MM.1S (cell line): ENCODE measurements at regions not wholly inside any gene's neighbourhood (a gene's known extent, or its start where the extent isn't known, plus 50 kb on each side); places are given as distances from the start of the nearest gene placed in this dataset.

ENCODE experiments used
- DNase-seq: peaks from one replicate; pipeline ENCODE4 v3.0.0-alpha.2; 2015
- H2AFZ ChIP-seq: fragments of 300-600 bp; sonication (generic); 2 replicates; pipeline ENCODE4 v1.6.0; 2016; ENCODE audit warnings: antibody characterized with exemption, low read length
- H3F3A ChIP-seq: fragments of 300-600 bp; sonication (generic); 2 replicates; pipeline ENCODE4 v1.6.1; 2016; ENCODE audit warnings: mild to moderate bottlenecking, antibody characterized with exemption, low read length, moderate library complexity, mixed read lengths; ENCODE audit not compliant: insufficient read depth
- H3K27ac ChIP-seq: fragments of 300-600 bp; sonication (generic); 2 replicates; pipeline ENCODE4 v1.5.1; 2016; ENCODE audit warnings: mild to moderate bottlenecking, low read length
- H3K27me3 ChIP-seq: fragments of 300-600 bp; sonication (generic); replicated peaks from 2 replicates; pipeline ENCODE4 v1.6.0; 2016; ENCODE audit warnings: low read length; ENCODE audit not compliant: insufficient read depth
- H3K36me3 ChIP-seq: fragments of 300-600 bp; sonication (generic); replicated peaks from 2 replicates; pipeline ENCODE4 v1.6.1; 2016; ENCODE audit warnings: mild to moderate bottlenecking, low read length, mixed read lengths; ENCODE audit not compliant: insufficient read depth
- H3K4me1 ChIP-seq: fragments of 300-600 bp; sonication (generic); 2 replicates; pipeline ENCODE4 v1.6.1; 2016; ENCODE audit warnings: low read length, mixed read lengths
- H3K4me2 ChIP-seq: fragments of 300-600 bp; sonication (generic); 2 replicates; pipeline ENCODE4 v1.6.0; 2016; ENCODE audit warnings: low read depth, low read length
- H3K4me3 ChIP-seq: fragments of 300-600 bp; sonication (generic); 2 replicates; pipeline ENCODE4 v1.5.1; 2016; ENCODE audit warnings: low read length, mixed read lengths
- H3K79me2 ChIP-seq: fragments of 300-600 bp; sonication (generic); 2 replicates; pipeline ENCODE4 v1.6.1; 2016; ENCODE audit warnings: mixed run types, low read length, mixed read lengths
- H3K9ac ChIP-seq: fragments of 300-600 bp; sonication (generic); 2 replicates; pipeline ENCODE4 v1.6.1; 2016; ENCODE audit warnings: low read length, mixed read lengths
- H3K9me2 ChIP-seq: fragments of 300-600 bp; sonication (generic); replicated peaks from 2 replicates; pipeline ENCODE4 v1.6.1; 2016; ENCODE audit warnings: mild to moderate bottlenecking, low read length, mixed read lengths; ENCODE audit not compliant: insufficient read depth
- H3K9me3 ChIP-seq: fragments of 300-600 bp; sonication (generic); replicated peaks from 2 replicates; pipeline ENCODE4 v1.6.1; 2016; ENCODE audit warnings: mild to moderate bottlenecking, low read length, mixed read lengths; ENCODE audit not compliant: insufficient read depth
- H4K20me1 ChIP-seq: fragments of 300-600 bp; sonication (generic); 2 replicates; pipeline ENCODE4 v1.6.1; 2016; ENCODE audit warnings: mild to moderate bottlenecking, low read length, moderate library complexity, mixed read lengths; ENCODE audit not compliant: insufficient read depth
- CTCF ChIP-seq: fragments of 300-600 bp; sonication (generic); IDR thresholded peaks from 2 replicates; pipeline ENCODE4 v1.5.1; 2016; ENCODE audit warnings: antibody characterized with exemption, low read length, mixed read lengths
- EZH2 ChIP-seq: fragments of 300-600 bp; sonication (generic); optimal IDR thresholded peaks from 2 replicates; pipeline ENCODE3; 2017; ENCODE audit warnings: low read depth, mild to moderate bottlenecking, antibody characterized with exemption, low read length, mixed read lengths
- EZH2phosphoT487 ChIP-seq: fragments of 300-600 bp; sonication (generic); IDR thresholded peaks from 2 replicates; pipeline ENCODE4 v1.6.1; 2018; ENCODE audit warnings: antibody characterized with exemption, low read length

- Histone ChIP-seq H2AFZ (no peak overlapping the region), H3K9me2 (no peaks in the 10 kb centered on the region), H3K27ac (no peak overlapping the region), H3K36me3 (no peaks in the 10 kb centered on the region), H3K9ac (no peak overlapping the region), H3K9me3 (no peaks in the 10 kb centered on the region), H3K79me2 (no peaks in the 10 kb centered on the region), H3K4me2 (peak overlapping the region; percentile 12; the same call in 1 of the 2 replicates), H4K20me1 (no peaks in the 10 kb centered on the region), H3K4me3 (no peak overlapping the region), H3K4me1 (peaks cover 12% of the 10 kb centered on the region), H3F3A (no peaks in the 10 kb centered on the region), H3K27me3 (no peaks in the 10 kb centered on the region)
- DNase-seq: peak; percentile 34
- no peak for TF ChIP-seq EZH2
- TF ChIP-seq EZH2phosphoT487: no peak
- TF ChIP-seq CTCF: no peak
Observed at GRCh38 chr13:47100214-47100853, 203.5 kb upstream of the HTR2A start.

- no peak overlapping the region for H2AFZ ChIP-seq
- no peak for DNase-seq
- no peak overlapping the region for H3K27ac ChIP-seq
- no peak overlapping the region for H3K4me2 ChIP-seq
- no peaks in the 10 kb centered on the region for H3K9me3 ChIP-seq
- no peaks in the 10 kb centered on the region for H3K4me1 ChIP-seq
- no peaks in the 10 kb centered on the region for H3K79me2 ChIP-seq
- no peak overlapping the region for H3K4me3 ChIP-seq
- H3K27me3 ChIP-seq: no peaks in the 10 kb centered on the region
- no peak overlapping the region for H3K9ac ChIP-seq
- no peak for TF ChIP-seq EZH2
- no peak for TF ChIP-seq CTCF
- no peaks in the 10 kb centered on the region for H3K36me3 ChIP-seq
- H3K9me2 ChIP-seq: no peaks in the 10 kb centered on the region
- no peaks in the 10 kb centered on the region for H4K20me1 ChIP-seq
- no peaks in the 10 kb centered on the region for H3F3A ChIP-seq
Observed at GRCh38 chr13:47094734-47095434, 198.0 kb upstream of the HTR2A start.

- Histone ChIP-seq H3K9me3 (no peaks in the 10 kb centered on the region), H3F3A (no peaks in the 10 kb centered on the region), H3K27me3 (no peaks in the 10 kb centered on the region), H3K36me3 (no peaks in the 10 kb centered on the region), H3K4me2 (no peak overlapping the region), H3K9me2 (no peaks in the 10 kb centered on the region), H3K9ac (no peak overlapping the region), H3K79me2 (no peaks in the 10 kb centered on the region), H2AFZ (no peak overlapping the region), H3K4me1 (no peaks in the 10 kb centered on the region), H3K27ac (no peak overlapping the region), H3K4me3 (no peak overlapping the region), H4K20me1 (no peaks in the 10 kb centered on the region)
- DNase-seq: no peak
- TF ChIP-seq EZH2: no peak
- no peak for TF ChIP-seq EZH2phosphoT487
- TF ChIP-seq CTCF: no peak
Observed at GRCh38 chr13:47092202-47092601, 195.3 kb upstream of the HTR2A start.
